ENCODE measurements at regions not wholly inside any gene's neighbourhood (a gene's known extent, or its start where the extent isn't known, plus 50 kb on each side); places are given as distances from the start of the nearest gene placed in this dataset.
"Not testable (repeated sequence)": the region's sequence is repeated elsewhere in the genome, so short reads cannot be mapped to it uniquely, and the experiment has no call there.

- no peak for DNase-seq (ENCODE audit: low read depth in 3 of 3)
Measured at GRCh38 chr7:149633976-149634945, 136.7 kb upstream of the ZNF746 start.

- not testable (repeated sequence) for DNase-seq (ENCODE audit: low read depth in 3 of 3)
Measured at GRCh38 chr7:149628361-149629149, 130.9 kb upstream of the ZNF746 start.

DNA sequence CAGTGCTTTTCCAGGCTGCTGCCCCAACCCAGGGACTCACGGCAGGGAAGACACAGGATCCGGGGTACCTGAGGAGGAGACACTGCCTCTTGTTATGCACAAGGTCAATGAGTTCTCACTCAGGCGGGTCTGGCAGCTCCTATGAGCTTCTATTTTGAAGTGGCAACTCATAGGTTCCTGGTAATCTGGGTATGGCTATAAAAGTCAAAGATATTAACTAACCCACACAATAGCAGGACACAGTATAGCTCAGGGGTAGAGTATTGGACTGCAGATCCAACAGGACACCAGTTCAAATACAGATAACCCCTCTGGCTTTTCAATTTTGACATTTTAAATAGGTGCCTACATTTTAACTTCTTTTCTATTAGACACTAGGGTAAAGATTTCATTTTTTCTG lies 130.3 kb upstream of the ZNF746 start:
- no peak for DNase-seq (ENCODE audit: low read depth in 3 of 3)

GRCh38 chr7:149626972-149627371 lies 129.4 kb upstream of the ZNF746 start:
- no peak for DNase-seq (ENCODE audit: low read depth in 3 of 3)

GRCh38 chr7:149625947-149626392 lies 128.4 kb upstream of the ZNF746 start:
- DNase-seq (ENCODE audit: low read depth in 3 of 3) = no peak

DNA sequence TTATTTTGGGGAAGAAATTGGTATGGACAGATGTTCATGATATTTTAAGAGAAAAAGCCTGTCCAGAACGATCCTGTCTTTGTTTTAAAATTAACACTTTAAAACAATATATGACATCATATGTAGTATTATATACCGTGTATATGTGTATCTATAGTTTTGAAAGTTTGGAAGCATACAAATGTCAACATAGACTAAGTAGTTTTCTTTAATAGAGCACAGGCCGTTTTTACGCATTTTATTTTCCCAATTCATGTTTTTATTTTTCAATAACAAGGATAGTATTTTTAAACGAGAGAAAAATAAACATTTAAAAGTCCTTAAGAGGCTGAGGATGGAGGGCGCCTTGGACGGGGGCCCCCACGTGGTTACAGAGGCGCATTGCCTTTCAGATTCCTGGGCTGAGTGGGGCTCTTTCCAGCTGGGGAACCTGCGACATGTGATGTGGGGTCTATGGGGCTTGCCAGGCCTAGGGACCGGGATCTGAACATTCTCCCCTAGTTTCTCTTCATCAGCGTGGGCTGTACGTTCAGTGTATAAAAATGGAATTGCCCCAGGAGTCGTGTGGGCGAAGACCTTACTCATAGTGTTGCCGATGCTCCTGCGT lies 127.8 kb upstream of the ZNF746 start:
- peak in 2 of 3 donors; percentile 33 to 38 for DNase-seq (ENCODE audit: low read depth in 3 of 3)

DNA sequence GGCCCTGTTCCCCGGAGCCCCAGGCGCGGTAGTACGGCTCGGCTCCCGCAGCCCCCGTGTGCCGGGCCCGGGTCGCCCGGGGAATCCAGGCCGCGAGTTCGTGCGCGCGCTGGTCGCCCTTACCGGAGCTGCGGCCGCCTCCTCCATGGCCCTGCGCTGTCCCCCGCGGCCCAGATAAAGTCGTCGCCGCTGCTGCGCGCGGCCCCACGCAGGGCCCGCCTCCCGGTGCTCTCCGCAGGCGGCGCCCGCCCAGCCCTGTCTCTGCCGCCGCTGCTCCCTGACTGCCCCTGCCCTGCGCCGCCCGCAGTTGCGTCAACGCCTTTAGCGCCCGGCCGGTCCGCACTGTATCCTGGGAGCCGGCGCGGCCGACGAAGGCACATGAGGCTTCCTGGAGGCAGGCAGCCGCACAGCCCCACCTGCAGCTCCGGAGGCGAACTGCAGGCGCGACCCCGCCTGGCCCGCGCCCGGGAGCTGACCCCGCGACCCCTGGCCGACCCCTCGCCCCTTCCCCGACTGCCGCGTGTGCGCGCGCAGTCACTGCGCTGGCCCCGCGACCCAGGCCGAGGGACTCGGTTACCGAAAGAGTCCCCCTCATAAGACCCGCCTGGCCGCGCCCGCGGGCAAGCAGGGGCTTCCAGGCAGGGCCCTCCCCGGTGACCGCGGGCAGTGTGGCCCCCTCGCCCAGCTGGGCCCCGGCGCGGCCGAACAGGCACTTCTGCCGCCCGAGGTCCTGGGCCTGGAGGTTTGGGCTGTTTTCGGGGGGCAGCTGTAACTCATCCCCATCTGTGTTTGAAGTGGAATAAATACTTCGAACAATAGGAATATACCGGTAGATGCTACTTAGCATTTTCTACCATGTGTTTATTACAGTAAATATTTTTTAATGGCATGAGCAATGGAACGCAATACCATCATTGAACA lies 127.1 kb upstream of the ZNF746 start:
- peak; percentile 82 to 89 (median 87) for DNase-seq (ENCODE audit: low read depth in 3 of 3)

GRCh38 chr7:149624006-149624405 lies 126.4 kb upstream of the ZNF746 start:
- DNase-seq (ENCODE audit: low read depth in 3 of 3) = peak in 1 of 3 donors; percentile 33

- DNase-seq (ENCODE audit: low read depth in 3 of 3) = not testable (repeated sequence)
Measured at GRCh38 chr7:149623262-149623997, 125.8 kb upstream of the ZNF746 start.

DNA sequence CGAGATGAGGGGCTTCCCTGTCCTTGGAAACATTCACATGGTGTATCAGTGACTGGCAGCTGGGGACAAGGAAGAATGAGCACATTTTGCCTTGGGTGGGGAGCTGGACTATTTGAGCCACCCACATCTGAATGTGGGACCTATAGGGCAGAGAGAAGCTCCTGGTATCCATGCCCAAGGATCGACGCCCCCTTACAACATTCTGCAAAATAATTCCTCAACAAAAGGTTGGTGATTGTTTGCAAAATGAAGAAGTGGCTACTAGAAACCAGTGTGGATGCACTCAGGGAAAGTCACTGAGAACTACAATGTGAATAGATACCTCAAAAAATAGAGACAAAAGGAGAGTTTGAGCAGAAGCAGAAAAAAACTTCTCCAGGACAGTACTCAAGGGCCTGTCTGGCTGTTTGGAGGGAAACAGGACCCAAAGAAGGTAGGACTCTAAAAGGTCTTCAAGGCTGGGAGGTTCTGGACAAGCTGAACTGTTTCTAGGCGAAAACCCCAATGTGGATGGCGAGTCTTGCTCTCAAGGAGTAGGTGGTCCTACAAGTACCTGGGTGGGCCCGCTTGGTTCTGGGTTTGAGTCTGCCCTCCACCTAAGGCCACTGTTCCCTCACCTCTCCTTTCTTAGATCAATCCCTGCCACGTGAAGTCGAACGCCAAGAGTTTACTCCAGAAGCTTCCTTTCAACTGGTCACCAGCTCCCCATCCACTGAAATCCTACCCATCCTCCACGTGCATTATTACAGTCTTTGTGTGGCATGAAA lies 125.0 kb upstream of the ZNF746 start:
- DNase-seq (ENCODE audit: low read depth in 3 of 3) = no peak

GRCh38 chr7:149621776-149622175 lies 124.2 kb upstream of the ZNF746 start:
- DNase-seq (ENCODE audit: low read depth in 3 of 3) = peak in 2 of 3 donors; percentile 20 to 43

- peak in 2 of 3 donors; percentile 40 to 68 for DNase-seq (ENCODE audit: low read depth in 3 of 3)
Measured at GRCh38 chr7:149620961-149621360, 123.4 kb upstream of the ZNF746 start.

DNA sequence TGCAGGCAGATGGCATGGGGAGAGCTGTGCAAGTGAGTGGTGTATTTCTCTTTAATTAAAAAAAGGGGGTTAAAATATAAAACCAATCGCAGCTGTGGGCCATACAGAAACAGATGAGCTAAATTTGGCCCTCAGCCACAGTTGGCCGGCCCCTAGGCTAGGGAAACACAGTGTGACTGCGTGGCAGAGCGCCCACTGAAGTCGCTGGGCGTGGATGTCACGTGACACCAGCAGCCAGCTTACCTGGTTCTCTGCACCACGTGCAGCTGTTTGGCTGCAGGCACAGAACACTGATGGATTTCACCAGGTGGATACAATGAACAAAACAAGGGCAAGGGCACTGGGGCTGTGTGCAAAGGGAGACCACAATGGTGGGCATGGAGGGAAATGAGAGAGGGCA lies 119.3 kb upstream of the ZNF746 start:
- no peak for DNase-seq (ENCODE audit: low read depth in 3 of 3)

DNA sequence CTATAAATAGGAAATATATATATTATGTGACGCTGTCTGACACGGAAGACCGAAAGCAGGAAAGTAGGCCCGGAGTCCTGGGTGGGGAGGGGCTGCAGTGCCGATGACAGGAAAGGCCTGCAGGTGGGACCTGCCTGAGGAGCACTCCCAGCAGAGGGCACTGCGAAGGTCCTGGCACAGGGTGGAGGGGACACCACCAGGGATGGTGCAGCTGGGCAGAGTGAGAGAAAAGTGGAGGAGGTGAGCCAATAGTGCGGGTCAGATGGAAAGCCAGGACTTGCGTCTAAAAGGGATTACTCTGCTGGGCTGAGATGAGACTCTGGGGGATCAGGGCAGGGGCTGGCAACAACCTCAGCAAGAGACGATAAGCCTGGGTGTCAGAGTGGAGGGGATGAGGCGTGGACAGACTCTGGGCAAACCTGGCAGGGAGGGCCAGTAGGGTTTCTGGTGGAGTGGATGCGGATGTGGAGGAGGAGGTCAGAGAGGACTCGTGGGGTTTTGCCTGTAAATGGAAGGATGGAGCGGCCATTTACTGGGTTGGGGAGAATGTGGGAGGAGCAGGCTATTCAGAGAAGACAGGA lies 118.2 kb upstream of the ZNF746 start:
- no peak for DNase-seq (ENCODE audit: low read depth in 3 of 3)

GRCh38 chr7:149610441-149611011 lies 112.9 kb upstream of the ZNF746 start:
- DNase-seq (ENCODE audit: low read depth in 3 of 3) = no peak

GRCh38 chr7:149608168-149608567 lies 110.6 kb upstream of the ZNF746 start:
- DNase-seq (ENCODE audit: low read depth in 3 of 3) = no peak

DNA sequence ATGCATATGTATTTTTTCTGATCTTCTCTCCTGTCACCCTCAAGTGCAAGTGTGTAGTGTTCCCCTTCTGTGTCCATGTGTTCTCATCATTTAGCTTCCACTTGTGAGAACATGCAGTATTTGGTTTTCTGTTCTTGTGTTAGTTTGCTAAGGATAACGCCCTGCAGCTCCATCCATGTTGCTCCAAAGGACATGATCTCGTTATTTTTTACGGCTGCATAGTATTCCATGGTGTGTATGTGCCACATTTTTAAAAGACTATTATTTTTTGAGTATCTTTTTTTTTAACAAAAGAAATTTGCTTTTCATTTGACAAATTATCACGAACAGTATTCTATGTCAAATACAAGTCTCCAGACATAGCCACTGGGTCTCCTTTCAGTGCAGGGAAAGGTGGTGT lies 110.1 kb upstream of the ZNF746 start:
- no peak for DNase-seq (ENCODE audit: low read depth in 3 of 3)

DNA sequence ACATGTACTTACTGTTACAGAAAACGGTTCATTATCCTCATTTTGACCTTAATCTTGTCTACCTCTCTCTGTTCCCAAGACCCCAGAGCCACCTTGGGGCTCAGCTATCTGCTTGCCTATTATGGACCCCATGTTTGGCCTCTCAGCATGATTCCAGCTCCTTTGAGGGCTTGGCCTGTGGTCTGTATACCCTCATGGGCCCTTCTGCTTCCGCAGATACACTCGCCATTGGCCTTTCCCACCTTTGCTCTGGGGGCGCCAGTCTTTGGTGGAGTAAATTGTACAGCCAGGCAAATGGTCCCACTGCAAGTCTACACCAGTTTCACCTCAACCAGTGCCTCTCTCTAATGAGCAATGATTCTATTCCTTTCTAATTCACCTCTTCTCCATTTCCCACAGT lies 109.2 kb upstream of the ZNF746 start:
- no peak for DNase-seq (ENCODE audit: low read depth in 3 of 3)

DNA sequence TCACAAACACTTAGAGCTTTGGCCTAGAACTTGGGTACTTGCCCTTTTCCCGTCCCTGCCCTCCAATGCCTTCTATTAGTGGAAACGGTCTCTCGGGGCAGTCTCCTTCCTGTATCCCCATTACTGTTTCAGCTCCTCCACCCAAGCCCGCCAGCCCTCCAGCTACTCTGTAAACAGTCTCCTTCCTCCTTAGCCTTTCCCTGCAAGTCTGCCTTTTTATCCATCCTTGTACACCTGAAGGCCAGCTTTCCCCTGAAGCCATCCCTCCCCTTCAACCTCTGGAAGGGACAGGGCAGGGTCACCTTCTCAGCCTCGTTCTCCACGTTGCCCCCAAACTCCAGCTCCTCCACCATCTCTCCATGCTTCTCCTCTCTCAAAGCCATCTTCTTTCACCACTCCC lies 108.1 kb upstream of the ZNF746 start:
- no peak for DNase-seq (ENCODE audit: low read depth in 3 of 3)
